Testis (tissue), 2 donors: ENCODE measurements at regions not wholly inside any gene's neighbourhood (a gene's known extent, or its start where the extent isn't known, plus 50 kb on each side); places are given as distances from the start of the nearest gene placed in this dataset.

Experiments used
- POLR2A ChIP-seq: fragments of 450-650 bp; IDR thresholded peaks from one replicate; pipeline ENCODE4 v1.6.1; 2017; ENCODE audit warnings: antibody characterized with exemption, mild to moderate bottlenecking, moderate library complexity
- TF ChIP-seq, protein P1 (sequence below), 3 experiments: fragments of 450-650 bp in 2 of 3; fragments of 200-600 bp in 1 of 3; sonication (generic) in 1 of 3; IDR thresholded peaks; one replicate each; pipeline ENCODE4 v1.5.1; 2016 to 2019; ENCODE audit warnings: antibody characterized with exemption in 3 of 3, mild to moderate bottlenecking in 2 of 3, moderate library complexity in 1 of 3

DNA sequence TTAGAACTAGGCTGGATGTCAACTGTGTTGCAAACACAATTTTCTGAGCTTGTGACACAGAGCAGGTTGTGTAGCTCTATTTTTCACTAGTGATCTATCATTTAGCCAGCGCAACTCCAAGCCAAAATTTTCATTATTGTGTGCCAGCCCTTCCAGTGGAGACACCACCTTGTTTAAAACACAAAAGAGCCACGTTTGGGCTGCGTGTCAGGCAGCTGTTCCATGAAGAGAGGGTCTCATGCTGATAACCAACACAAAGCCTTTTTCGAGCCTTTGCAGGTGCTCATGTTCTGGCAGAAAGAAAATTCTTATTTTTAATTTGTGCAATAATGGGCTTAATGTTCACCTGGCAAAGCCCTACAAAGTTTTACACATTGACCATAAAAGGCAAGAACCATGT, 237.6 kb upstream of the RGMB start:
- TF ChIP-seq, protein P1, sequence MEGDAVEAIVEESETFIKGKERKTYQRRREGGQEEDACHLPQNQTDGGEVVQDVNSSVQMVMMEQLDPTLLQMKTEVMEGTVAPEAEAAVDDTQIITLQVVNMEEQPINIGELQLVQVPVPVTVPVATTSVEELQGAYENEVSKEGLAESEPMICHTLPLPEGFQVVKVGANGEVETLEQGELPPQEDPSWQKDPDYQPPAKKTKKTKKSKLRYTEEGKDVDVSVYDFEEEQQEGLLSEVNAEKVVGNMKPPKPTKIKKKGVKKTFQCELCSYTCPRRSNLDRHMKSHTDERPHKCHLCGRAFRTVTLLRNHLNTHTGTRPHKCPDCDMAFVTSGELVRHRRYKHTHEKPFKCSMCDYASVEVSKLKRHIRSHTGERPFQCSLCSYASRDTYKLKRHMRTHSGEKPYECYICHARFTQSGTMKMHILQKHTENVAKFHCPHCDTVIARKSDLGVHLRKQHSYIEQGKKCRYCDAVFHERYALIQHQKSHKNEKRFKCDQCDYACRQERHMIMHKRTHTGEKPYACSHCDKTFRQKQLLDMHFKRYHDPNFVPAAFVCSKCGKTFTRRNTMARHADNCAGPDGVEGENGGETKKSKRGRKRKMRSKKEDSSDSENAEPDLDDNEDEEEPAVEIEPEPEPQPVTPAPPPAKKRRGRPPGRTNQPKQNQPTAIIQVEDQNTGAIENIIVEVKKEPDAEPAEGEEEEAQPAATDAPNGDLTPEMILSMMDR (IDR thresholded peaks at IDR 0.05): no peak
- no peak for TF ChIP-seq POLR2A
